PC-9 (cell line): ENCODE measurements at regions not wholly inside any gene's neighbourhood (a gene's known extent, or its start where the extent isn't known, plus 50 kb on each side); places are given as distances from the start of the nearest gene placed in this dataset.

ENCODE experiments used
- BruUV-seq: library from RNA; stranded (reverse); fragments of 400-500 nt; replicated peaks from 2 replicates; lab custom pipeline; 2021; lab: Mats Ljungman, UMichigan
- CTCF ChIA-PET: fragments of 300-600 bp; sonication (Branson Sonifier 250); formaldehyde crosslinking; loops from one replicate; lab custom pipeline; 2022; ENCODE audit warnings: antibody characterized with exemption; lab: Charles Lee
- POLR2A ChIA-PET: fragments of 300-600 bp; sonication (Branson Sonifier 250); formaldehyde crosslinking; loops from one replicate; lab custom pipeline; 2022; ENCODE audit warnings: antibody characterized with exemption; ENCODE audit not compliant: unreplicated experiment; lab: Charles Lee
- DNase-seq, 2 experiments: peaks; one replicate each; pipeline versions ENCODE4 v3.0.0 to v3.0.0-alpha.2; 2015 to 2022; ENCODE audit warnings: mixed read lengths in 1 of 2
- H2AFZ ChIP-seq: fragments of 200-600 bp; sonication (generic); 2 replicates; pipeline ENCODE4 v1.8.1; 2017; ENCODE audit warnings: antibody characterized with exemption
- H3F3A ChIP-seq: fragments of 200-600 bp; sonication (generic); 2 replicates; pipeline ENCODE4 v1.8.1; 2017; ENCODE audit warnings: antibody characterized with exemption, mild to moderate bottlenecking, low read depth; ENCODE audit not compliant: insufficient read depth
- H3K27ac ChIP-seq: fragments of 200-600 bp; sonication (generic); 2 replicates; pipeline ENCODE4 v1.6.1; 2016; ENCODE audit warnings: mixed run types
- H3K27me3 ChIP-seq: fragments of 200-600 bp; sonication (generic); 2 replicates; pipeline ENCODE4 v1.6.1; 2016; ENCODE audit warnings: low read depth, mixed run types; ENCODE audit not compliant: insufficient read depth
- H3K36me3 ChIP-seq: fragments of 200-600 bp; sonication (generic); 2 replicates; pipeline ENCODE4 v1.6.1; 2016; ENCODE audit warnings: low read depth, mixed run types
- H3K4me1 ChIP-seq: fragments of 200-600 bp; sonication (generic); replicated peaks from 2 replicates; pipeline ENCODE4 v1.6.1; 2016; ENCODE audit warnings: mixed run types; ENCODE audit not compliant: insufficient read depth
- H3K4me2 ChIP-seq: fragments of 200-600 bp; sonication (generic); 2 replicates; pipeline ENCODE4 v1.6.1; 2017; ENCODE audit warnings: mixed run types
- H3K4me3 ChIP-seq: fragments of 200-600 bp; sonication (generic); 2 replicates; pipeline ENCODE4 v1.6.1; 2016; ENCODE audit warnings: mixed run types
- H3K79me2 ChIP-seq: fragments of 200-600 bp; sonication (generic); 2 replicates; pipeline ENCODE4 v1.6.1; 2017; ENCODE audit warnings: low read depth, mixed run types
- H3K9me2 ChIP-seq: fragments of 200-600 bp; sonication (generic); 2 replicates; pipeline ENCODE4 v1.8.1; 2017; ENCODE audit warnings: mild to moderate bottlenecking; ENCODE audit not compliant: insufficient read depth
- H3K9me3 ChIP-seq: fragments of 200-600 bp; sonication (generic); 2 replicates; pipeline ENCODE4 v1.8.1; 2016; ENCODE audit warnings: low read depth; ENCODE audit not compliant: insufficient read depth
- H4K20me1 ChIP-seq: fragments of 200-600 bp; sonication (generic); 2 replicates; pipeline ENCODE4 v1.8.1; 2017; ENCODE audit not compliant: insufficient read depth
- CTCF ChIP-seq: fragments of 200-600 bp; sonication (generic); conservative IDR thresholded peaks from 2 replicates; pipeline ENCODE4 v1.6.1; 2017; ENCODE audit warnings: mixed run types, antibody characterized with exemption, mild to moderate bottlenecking, moderate library complexity
- EZH2 ChIP-seq: fragments of 200-600 bp; sonication (generic); IDR thresholded peaks from 2 replicates; pipeline ENCODE4 v1.8.0; 2017; ENCODE audit warnings: antibody characterized with exemption, low read depth
- intact Hi-C: fragments of 100-400 bp; cut with micrococcal nuclease; formaldehyde crosslinking; loops from one replicate; pipeline ENCODE4 v1.10.0; 2022; ENCODE audit not compliant: unreplicated experiment

- H3K9me3 ChIP-seq, result no peaks in the 10 kb centered on the region
- ChIA-PET CTCF (no interaction called here), POLR2A (no interaction called here)
- H3F3A ChIP-seq, result no peaks in the 10 kb centered on the region
- H3K4me1 ChIP-seq, result no peaks in the 10 kb centered on the region
- TF ChIP-seq EZH2, result no peak
- no peak for TF ChIP-seq CTCF
- H2AFZ ChIP-seq, result no peak overlapping the region
- no peak overlapping the region for H3K27ac ChIP-seq
- H3K9me2 ChIP-seq, result no peaks in the 10 kb centered on the region; the same call in 1 of the 2 replicates
- no peaks in the 10 kb centered on the region for H3K36me3 ChIP-seq
- intact Hi-C loops, result no loop called here
- no peak for DNase-seq
- no peaks in the 10 kb centered on the region for H3K27me3 ChIP-seq
- H3K79me2 ChIP-seq, result no peaks in the 10 kb centered on the region
- H3K4me2 ChIP-seq, result no peak overlapping the region
- H4K20me1 ChIP-seq, result no peaks in the 10 kb centered on the region
- no TSS peak for BruUV-seq
- no peak overlapping the region for H3K4me3 ChIP-seq
Observed at GRCh38 chr5:167478188-167478587, 813.3 kb upstream of the WWC1 start.

- intact Hi-C loops, result no loop called here
- H3K27me3 ChIP-seq, result no peaks in the 10 kb centered on the region
- no TSS peak for BruUV-seq
- no peak overlapping the region for H3K4me2 ChIP-seq
- H3K9me2 ChIP-seq, result no peaks in the 10 kb centered on the region; the same call in 1 of the 2 replicates
- no peaks in the 10 kb centered on the region for H3K9me3 ChIP-seq
- TF ChIP-seq CTCF, result no peak
- no peak for TF ChIP-seq EZH2
- H3K4me1 ChIP-seq, result no peaks in the 10 kb centered on the region
- H3K36me3 ChIP-seq, result no peaks in the 10 kb centered on the region
- no peaks in the 10 kb centered on the region for H4K20me1 ChIP-seq
- ChIA-PET POLR2A (no interaction called here), CTCF (no interaction called here)
- no peak overlapping the region for H3K27ac ChIP-seq
- H2AFZ ChIP-seq, result no peak overlapping the region
- DNase-seq, result no peak
- H3F3A ChIP-seq, result no peaks in the 10 kb centered on the region
- H3K4me3 ChIP-seq, result no peak overlapping the region
- no peaks in the 10 kb centered on the region for H3K79me2 ChIP-seq
Observed at GRCh38 chr5:167479779-167480178, 811.7 kb upstream of the WWC1 start.

- TF ChIP-seq CTCF (no peak), EZH2 (no peak)
- POLR2A ChIA-PET, result no interaction called here
Observed at GRCh38 chr5:167481345-167481744, 810.1 kb upstream of the WWC1 start.

More at GRCh38 chr5:167481345-167481744, 810.1 kb upstream of the WWC1 start:
- no TSS peak for BruUV-seq
- H3K79me2 ChIP-seq, result no peaks in the 10 kb centered on the region
- H3K4me1 ChIP-seq, result no peaks in the 10 kb centered on the region
- H3K27ac ChIP-seq, result no peak overlapping the region
- H3K27me3 ChIP-seq, result no peaks in the 10 kb centered on the region
- intact Hi-C loops, result no loop called here
- H3K36me3 ChIP-seq, result no peaks in the 10 kb centered on the region
- H3K9me2 ChIP-seq, result no peaks in the 10 kb centered on the region; the same call in 1 of the 2 replicates
- no peak overlapping the region for H2AFZ ChIP-seq
- H3F3A ChIP-seq, result no peaks in the 10 kb centered on the region
- H3K9me3 ChIP-seq, result no peaks in the 10 kb centered on the region
- no peak for DNase-seq
- no peak overlapping the region for H3K4me3 ChIP-seq
- no peaks in the 10 kb centered on the region for H4K20me1 ChIP-seq
- no peak overlapping the region for H3K4me2 ChIP-seq
- CTCF ChIA-PET, result no interaction called here
